GM12874 (cell line): ENCODE measurements at regions not wholly inside any gene's neighbourhood (a gene's known extent, or its start where the extent isn't known, plus 50 kb on each side); places are given as distances from the start of the nearest gene placed in this dataset.

ENCODE experiments used
- CTCF ChIP-seq: IDR thresholded peaks from 2 replicates; pipeline ENCODE4 v1.5.1; 2011; ENCODE audit warnings: low read depth, mild to moderate bottlenecking, control low read depth, low read length, moderate library complexity; ENCODE audit not compliant: insufficient read depth

- no peak for TF ChIP-seq CTCF
Observed at GRCh38 chr20:57980506-57980905, 247.9 kb downstream of the ANKRD60 start.

GRCh38 chr20:57977569-57977968, 250.9 kb downstream of the ANKRD60 start:
- no peak for TF ChIP-seq CTCF

GRCh38 chr20:57977141-57977540, 251.3 kb downstream of the ANKRD60 start:
- no peak for TF ChIP-seq CTCF

GRCh38 chr20:57974863-57975262, 253.6 kb downstream of the ANKRD60 start:
- no peak for TF ChIP-seq CTCF

- no peak for TF ChIP-seq CTCF
Observed at GRCh38 chr20:57973886-57974285, 254.6 kb downstream of the ANKRD60 start.

- no peak for TF ChIP-seq CTCF
Observed at GRCh38 chr20:57970856-57971255, 257.6 kb downstream of the ANKRD60 start.

GRCh38 chr20:57970116-57970515, 258.3 kb downstream of the ANKRD60 start:
- TF ChIP-seq CTCF = no peak

GRCh38 chr20:57968120-57968519, 258.3 kb upstream of the PMEPA1 start:
- no peak for TF ChIP-seq CTCF
